GM12878 (cell line): ENCODE measurements at regions not wholly inside any gene's neighbourhood (a gene's known extent, or its start where the extent isn't known, plus 50 kb on each side); places are given as distances from the start of the nearest gene placed in this dataset.

Experiments
- ATAC-seq: fragments of 200-7000 bp; cut with Tn5 transposase; 3 replicates; pipeline ENCODE4 v1.9.1; 2020; ENCODE audit warnings: mild to moderate bottlenecking, moderate library complexity
- BruUV-seq: library from RNA; stranded (reverse); fragments of 400-500 nt; replicated peaks from 2 replicates; lab custom pipeline; 2021; lab: Mats Ljungman, UMichigan
- CTCF ChIA-PET: fragments of 300-600 bp; sonication (Branson Sonifier 250); formaldehyde crosslinking; extraction: SDS; loops from one replicate; lab custom pipeline; 2021; ENCODE audit warnings: inconsistent platforms; lab: Yijun Ruan, JAX
- POLR2A ChIA-PET: fragments of 350-600 bp; formaldehyde crosslinking; extraction: SDS; loops from one replicate; lab custom pipeline; 2021; ENCODE audit warnings: inconsistent platforms; lab: Charles Lee
- RAD21 ChIA-PET: fragments of 300-600 bp; sonication (Branson Sonifier 250); formaldehyde crosslinking; loops from one replicate; lab custom pipeline; 2023; ENCODE audit warnings: antibody characterized with exemption; ENCODE audit not compliant: unreplicated experiment; lab: Charles Lee
- SMC1A ChIA-PET: fragments of 300-600 bp; sonication (Branson Sonifier 250); formaldehyde crosslinking; loops from one replicate; lab custom pipeline; 2023; ENCODE audit not compliant: unreplicated experiment, uncharacterized antibody; lab: Charles Lee
- DNase-seq: peaks from one replicate; pipeline ENCODE4 v3.0.0-alpha.2; 2011; ENCODE audit warnings: low read depth, low spot score
- FAIRE-seq: peaks from 3 replicates; lab custom pipeline; 2011; peaks lifted over from hg19 to GRCh38; lab: Jason Lieb, UNC
- H2AFZ ChIP-seq: 2 replicates; pipeline ENCODE4 v1.6.0; 2011; ENCODE audit warnings: low read depth, low read length, control low read depth; ENCODE audit not compliant: control insufficient read depth
- H3K27ac ChIP-seq: 2 replicates; pipeline ENCODE4 v1.5.1; 2011; ENCODE audit warnings: control low read depth; ENCODE audit not compliant: control insufficient read depth, insufficient read depth
- H3K27me3 ChIP-seq, 2 experiments: replicated peaks in 1 of 2; 2 replicates each; pipeline versions ENCODE4 v1.6.0 to v1.6.1; 2011; ENCODE audit warnings: low read length in 1 of 2; ENCODE audit not compliant: control insufficient read depth in 2 of 2, insufficient read depth in 2 of 2
- H3K36me3 ChIP-seq, 2 experiments: 2 replicates each; pipeline ENCODE4 v1.5.1; 2011; ENCODE audit warnings: low read length in 1 of 2; ENCODE audit not compliant: control insufficient read depth in 2 of 2, insufficient read depth in 2 of 2
- H3K4me1 ChIP-seq: 2 replicates; pipeline ENCODE4 v1.6.1; 2011; ENCODE audit warnings: mild to moderate bottlenecking, low read length, moderate library complexity, mixed read lengths; ENCODE audit not compliant: control insufficient read depth, insufficient read depth
- H3K4me2 ChIP-seq: 2 replicates; pipeline ENCODE4 v1.6.0; 2011; ENCODE audit warnings: control low read depth; ENCODE audit not compliant: control insufficient read depth, insufficient read depth
- H3K4me3 ChIP-seq: fragments of 200-600 bp; sonication (generic); 2 replicates; pipeline ENCODE4 v1.5.1; 2016
- H3K79me2 ChIP-seq: 2 replicates; pipeline ENCODE4 v1.6.0; 2011; ENCODE audit warnings: low read length; ENCODE audit not compliant: control insufficient read depth, insufficient read depth
- H3K9ac ChIP-seq: 2 replicates; pipeline ENCODE4 v1.8.0; 2011; ENCODE audit warnings: low read length, control low read depth, mixed read lengths; ENCODE audit not compliant: control insufficient read depth, insufficient read depth
- H3K9me3 ChIP-seq: replicated peaks from 3 replicates; pipeline ENCODE4 v1.5.1; 2011; ENCODE audit warnings: mild to moderate bottlenecking, low read length; ENCODE audit not compliant: control insufficient read depth, insufficient read depth
- H4K20me1 ChIP-seq: 2 replicates; pipeline ENCODE4 v1.6.0; 2011; ENCODE audit not compliant: control insufficient read depth, insufficient read depth
- CUX1 ChIP-seq: IDR thresholded peaks from 2 replicates; pipeline ENCODE4 v1.6.1; 2012; ENCODE audit warnings: improper control_type of control experiment, low read depth, low read length; ENCODE audit not compliant: insufficient replicate concordance
- FOS ChIP-seq: IDR thresholded peaks from 3 replicates; pipeline ENCODE4 v1.6.1; 2011; ENCODE audit warnings: borderline replicate concordance; ENCODE audit not compliant: insufficient read length; ENCODE audit errors: extremely low read depth
- HDAC6 ChIP-seq: fragments of 200-600 bp; sonication (generic); IDR thresholded peaks from one replicate; pipeline ENCODE4 v1.8.0; 2017; ENCODE audit warnings: antibody characterized with exemption; ENCODE audit not compliant: unreplicated experiment
- NRF1 ChIP-seq: conservative IDR thresholded peaks from 2 replicates; pipeline ENCODE4 v1.6.1; 2011; ENCODE audit warnings: mild to moderate bottlenecking, low read depth, low read length, improper control_type of control experiment
- RBBP5 ChIP-seq: fragments of 200-600 bp; sonication (generic); conservative IDR thresholded peaks from 2 replicates; pipeline ENCODE4 v1.6.1; 2016
- REST ChIP-seq: IDR thresholded peaks from 2 replicates; pipeline ENCODE4 v1.6.1; 2012; ENCODE audit warnings: mild to moderate bottlenecking, low read depth, low read length
- ZSCAN29 ChIP-seq: fragments of 450-650 bp; IDR thresholded peaks from 2 replicates; pipeline ENCODE4 v1.6.1; 2017; ENCODE audit warnings: mild to moderate bottlenecking, moderate library complexity
- WGBS: methylation state at CpG from one replicate; pipeline ENCODE4 v1.1.6; 2016; ENCODE audit warnings: low lambda C conversion rate; ENCODE audit not compliant: insufficient replicate concordance, insufficient coverage; ENCODE audit errors: missing lambda C conversion rate; 5-methylcytosine and 5-hydroxymethylcytosine counted together
- in situ Hi-C: fragments of 300-500 bp; cut with MboI; formaldehyde crosslinking; loops from 9 replicates; pipeline ENCODE4 v1.14.3; 2018; ENCODE audit warnings: mixed read lengths
- intact Hi-C: fragments of 100-400 bp; cut with micrococcal nuclease; formaldehyde crosslinking; loops from one replicate; pipeline ENCODE4 v1.14.2; 2022; ENCODE audit not compliant: unreplicated experiment
- TF ChIP-seq, protein P1 (sequence below): IDR thresholded peaks from 2 replicates; pipeline ENCODE4 v1.6.1; 2011; ENCODE audit warnings: borderline replicate concordance, low read depth, mild to moderate bottlenecking, moderate library complexity, mixed read lengths, low read length; ENCODE audit not compliant: insufficient read depth; ENCODE audit errors: extremely low read length

- TF ChIP-seq FOS, result no peak
- TF ChIP-seq CUX1, result peak; percentile 76
Observed at GRCh38 chr6:22026164-22026678, 270.6 kb downstream of the PRL start (continued).

DNA sequence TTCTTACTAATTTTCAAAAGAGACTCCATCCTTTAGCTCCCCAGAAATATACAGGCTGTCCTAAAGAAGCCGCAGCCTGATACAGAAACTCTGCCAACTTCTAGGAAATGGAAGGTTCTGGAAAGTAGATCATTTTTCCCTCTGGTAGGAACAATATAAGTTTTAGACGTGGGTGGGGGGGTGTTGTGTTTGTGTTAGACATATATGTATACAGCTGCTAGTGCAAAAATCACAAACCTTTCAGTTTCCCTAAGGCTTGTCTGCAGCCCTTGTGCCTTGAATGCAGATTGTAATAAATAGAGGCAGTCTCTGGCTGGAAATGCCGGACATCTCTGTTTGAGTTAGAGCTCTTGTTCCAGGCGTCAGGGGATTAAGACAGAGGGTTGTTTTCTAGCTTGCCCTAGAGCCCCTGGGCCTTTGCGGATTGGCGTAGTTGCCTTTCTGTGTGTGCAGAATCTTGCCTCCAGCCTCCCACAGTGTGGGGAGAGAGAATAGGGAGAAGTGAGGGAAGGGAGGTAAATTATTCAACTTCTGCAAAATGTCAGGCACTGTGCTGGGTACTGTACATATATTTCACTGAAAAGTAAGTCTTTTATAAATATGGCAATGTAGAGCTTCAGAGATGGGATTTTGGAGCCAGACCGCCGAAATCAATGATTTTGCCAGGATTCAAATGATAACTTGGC, 269.7 kb downstream of the PRL start:
- no peak overlapping the region for H3K4me3 ChIP-seq
- ATAC-seq (no peak), DNase-seq (no peak), FAIRE-seq (no peak)
- BruUV-seq, result no TSS peak
- in situ Hi-C loops (no loop called here), intact Hi-C loops (loop anchor here (5.0 to 10.0 kb wide), 3 partner anchors 330 to 858 kb away; no protein-coding TSS in a partner anchor)
- H3K4me1 ChIP-seq, result peaks cover 38% of the 10 kb centered on the region
- no peaks in the 10 kb centered on the region for H3K27me3 ChIP-seq
- no peaks in the 10 kb centered on the region; a peak in 1 of 4 replicates for H3K36me3 ChIP-seq
- ChIA-PET CTCF (interaction anchor here (0.8 to 1.6 kb wide), 6 partner anchors 8 to 310 kb away, joined by 3 to 5 read pairs (median 3); no protein-coding TSS in a partner anchor), SMC1A (interaction anchor here (0.6 to 5.5 kb wide), 18 partner anchors 9 to 430 kb away, joined by 3 to 55 read pairs (median 4); no protein-coding TSS in a partner anchor), RAD21 (interaction anchor here (1.2 to 4.4 kb wide), 8 partner anchors 9 to 434 kb away, joined by 3 to 40 read pairs (median 8); partner anchors contain the start of gene SOX4), POLR2A (interaction anchor here (0.5 to 2.0 kb wide), 4 partner anchors 9 to 59 kb away, joined by 3 to 8 read pairs (median 4); no protein-coding TSS in a partner anchor)
- peak overlapping the region; percentile 96 for H3K27ac ChIP-seq
- H4K20me1 ChIP-seq, result no peaks in the 10 kb centered on the region
- WGBS, result 77% methylated on average over 8 of the region's 8 CpGs
- no peaks in the 10 kb centered on the region for H3K79me2 ChIP-seq
- no peak overlapping the region; the same call in 1 of the 2 replicates for H3K4me2 ChIP-seq
- H2AFZ ChIP-seq, result no peak overlapping the region; the same call in 1 of the 2 replicates
- no peak overlapping the region; the same call in none of the 2 replicates for H3K9ac ChIP-seq
- no peak for TF ChIP-seq ZSCAN29
- TF ChIP-seq, protein P1, sequence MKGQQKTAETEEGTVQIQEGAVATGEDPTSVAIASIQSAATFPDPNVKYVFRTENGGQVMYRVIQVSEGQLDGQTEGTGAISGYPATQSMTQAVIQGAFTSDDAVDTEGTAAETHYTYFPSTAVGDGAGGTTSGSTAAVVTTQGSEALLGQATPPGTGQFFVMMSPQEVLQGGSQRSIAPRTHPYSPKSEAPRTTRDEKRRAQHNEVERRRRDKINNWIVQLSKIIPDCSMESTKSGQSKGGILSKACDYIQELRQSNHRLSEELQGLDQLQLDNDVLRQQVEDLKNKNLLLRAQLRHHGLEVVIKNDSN, result no peak
- TF ChIP-seq NRF1, result no peak
- no peak for TF ChIP-seq REST
- TF ChIP-seq RBBP5, result no peak
- no peak for TF ChIP-seq HDAC6
- peaks cover 3% of the 10 kb centered on the region for H3K9me3 ChIP-seq
